GM19455 (cell line): ENCODE measurements at regions not wholly inside any gene's neighbourhood (a gene's known extent, or its start where the extent isn't known, plus 50 kb on each side); places are given as distances from the start of the nearest gene placed in this dataset.
"Not testable (repeated sequence)": the region's sequence is repeated elsewhere in the genome, so short reads cannot be mapped to it uniquely, and the experiment has no call there.

Source experiments
- ATAC-seq: cut with Tn5 transposase; IDR thresholded peaks from one replicate; pipeline ENCODE4 v1.9.1; 2021; ENCODE audit not compliant: unreplicated experiment

- ATAC-seq, result not testable (repeated sequence)
Measured at GRCh38 chr4:9505341-9505740, 61.1 kb downstream of the DEFB131A start.

GRCh38 chr4:9506672-9507071, 62.5 kb downstream of the DEFB131A start:
- not testable (repeated sequence) for ATAC-seq

- not testable (repeated sequence) for ATAC-seq
Measured at GRCh38 chr4:9512941-9513340, 68.7 kb downstream of the DEFB131A start.

- not testable (repeated sequence) for ATAC-seq
Measured at GRCh38 chr4:9519631-9520030, 75.4 kb downstream of the DEFB131A start.

GRCh38 chr4:9522903-9523302, 78.7 kb downstream of the DEFB131A start:
- not testable (repeated sequence) for ATAC-seq

- not testable (repeated sequence) for ATAC-seq
Measured at GRCh38 chr4:9524406-9524805, 80.2 kb downstream of the DEFB131A start.

- ATAC-seq, result not testable (repeated sequence)
Measured at GRCh38 chr4:9532134-9532862, 88.1 kb downstream of the DEFB131A start.

GRCh38 chr4:9532863-9533192, 88.6 kb downstream of the DEFB131A start:
- not testable (repeated sequence) for ATAC-seq

- ATAC-seq, result not testable (repeated sequence)
Measured at GRCh38 chr4:9537101-9537500, 92.9 kb downstream of the DEFB131A start.

- ATAC-seq, result not testable (repeated sequence)
Measured at GRCh38 chr4:9539939-9540520, 95.8 kb downstream of the DEFB131A start.

GRCh38 chr4:9541388-9541915, 97.2 kb downstream of the DEFB131A start:
- not testable (repeated sequence) for ATAC-seq

GRCh38 chr4:9544851-9545250, 100.6 kb downstream of the DEFB131A start:
- ATAC-seq, result not testable (repeated sequence)

- not testable (repeated sequence) for ATAC-seq
Measured at GRCh38 chr4:9547470-9547869, 103.3 kb downstream of the DEFB131A start.

- not testable (repeated sequence) for ATAC-seq
Measured at GRCh38 chr4:9556076-9556475, 111.9 kb downstream of the DEFB131A start.

- not testable (repeated sequence) for ATAC-seq
Measured at GRCh38 chr4:9577869-9578268, 133.7 kb downstream of the DEFB131A start.

- not testable (repeated sequence) for ATAC-seq
Measured at GRCh38 chr4:9582880-9583279, 138.7 kb downstream of the DEFB131A start.

- ATAC-seq, result no peak
Measured at GRCh38 chr4:9592010-9592409, 147.8 kb downstream of the DEFB131A start.

GRCh38 chr4:9594948-9595347, 150.7 kb downstream of the DEFB131A start:
- ATAC-seq, result no peak

- not testable (repeated sequence) for ATAC-seq
Measured at GRCh38 chr4:9595531-9595930, 151.3 kb downstream of the DEFB131A start.

- no peak for ATAC-seq
Measured at GRCh38 chr4:9599266-9599665, 155.1 kb downstream of the DEFB131A start.

GRCh38 chr4:9600246-9600645, 156.0 kb downstream of the DEFB131A start:
- no peak for ATAC-seq

GRCh38 chr4:9602389-9602914, 158.2 kb downstream of the DEFB131A start:
- ATAC-seq, result no peak
